Thymus (tissue), 11 donors: ENCODE measurements at regions not wholly inside any gene's neighbourhood (a gene's known extent, or its start where the extent isn't known, plus 50 kb on each side); places are given as distances from the start of the nearest gene placed in this dataset.
"Not testable (repeated sequence)": the region's sequence is repeated elsewhere in the genome, so short reads cannot be mapped to it uniquely, and the experiment has no call there.

Experiments
- DNase-seq, 9 donors: peaks; one replicate each; pipeline ENCODE4 v3.0.0-alpha.2; 2013; ENCODE audit warnings: low spot score in 9 of 9, low read depth in 6 of 9, missing footprints in 1 of 9
- H3K27ac ChIP-seq, 2 donors: one replicate each; pipeline ENCODE4 v1.5.1; 2013; ENCODE audit warnings: control low read depth in 1 of 2, low read depth in 1 of 2, low read length in 1 of 2, mild to moderate bottlenecking in 1 of 2, moderate library complexity in 1 of 2
- H3K27me3 ChIP-seq, 2 donors: one replicate each; pipeline ENCODE4 v1.5.1; 2013; ENCODE audit warnings: low read length in 1 of 2; ENCODE audit not compliant: control insufficient read depth in 2 of 2, insufficient read depth in 1 of 2
- H3K36me3 ChIP-seq, 2 donors: one replicate each; pipeline ENCODE4 v1.5.1; 2013; ENCODE audit warnings: low read length in 1 of 2, mild to moderate bottlenecking in 1 of 2, moderate library complexity in 1 of 2; ENCODE audit not compliant: control insufficient read depth in 2 of 2, insufficient read depth in 2 of 2
- H3K4me1 ChIP-seq, 2 donors: one replicate each; pipeline ENCODE4 v1.5.1; 2013; ENCODE audit warnings: low read length in 2 of 2; ENCODE audit not compliant: control insufficient read depth in 2 of 2, insufficient read depth in 2 of 2
- H3K4me3 ChIP-seq, 2 donors: one replicate each; pipeline ENCODE4 v1.5.1; 2013; ENCODE audit warnings: low read length in 2 of 2, control low read depth in 1 of 2, mild to moderate bottlenecking in 1 of 2
- H3K9me3 ChIP-seq, 2 donors: one replicate each; pipeline ENCODE4 v1.5.1; 2013; ENCODE audit warnings: low read length in 1 of 2, mild to moderate bottlenecking in 1 of 2; ENCODE audit not compliant: control insufficient read depth in 2 of 2, insufficient read depth in 1 of 2
- WGBS: extraction: QIAGEN DNeasy Blood & Tissue Kit; methylation state at CpG from one replicate; pipeline ENCODE4 v1.1.7; 2013; 5-methylcytosine and 5-hydroxymethylcytosine counted together
- donor health status: healthy.

DNA sequence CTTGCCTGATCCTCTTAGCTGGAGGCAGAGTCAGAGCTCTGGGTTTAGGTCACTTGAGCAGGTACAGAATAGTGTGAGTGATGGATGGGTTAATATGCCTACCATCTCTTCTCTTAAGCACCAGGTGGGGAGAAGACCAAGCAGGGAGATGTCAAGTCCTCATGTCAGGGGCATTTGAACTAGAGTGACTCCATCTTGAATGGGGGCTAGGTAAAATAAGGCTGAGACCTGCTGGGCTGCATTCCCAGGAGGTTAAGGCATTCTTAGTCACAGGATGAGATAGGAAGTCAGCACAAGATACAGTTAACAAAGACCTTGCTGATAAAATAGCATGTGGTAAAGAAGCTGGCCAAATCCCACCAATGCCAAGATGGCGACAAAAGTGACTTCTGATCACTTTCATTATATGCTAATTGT, 77.4 kb upstream of the BTG3 start:
- Histone ChIP-seq H3K4me1 (peaks cover 0 to 4% of the 10 kb centered on the region in 2 donors), H3K36me3 (no peaks in the 10 kb centered on the region), H3K27ac (peak overlapping the region; percentile 1 to 44), H3K4me3 (no peak overlapping the region), H3K27me3 (no peaks in the 10 kb centered on the region), H3K9me3 (peaks cover 0 to 6% of the 10 kb centered on the region in 2 donors)
- 93% methylated on average over 1 of the region's 1 CpG for WGBS
- DNase-seq = no peak

- WGBS = 80% methylated on average over 13 of the region's 13 CpGs
- Histone ChIP-seq H3K9me3 (peaks cover 0 to 6% of the 10 kb centered on the region in 2 donors), H3K27me3 (no peaks in the 10 kb centered on the region), H3K4me3 (no peak overlapping the region), H3K27ac (peak overlapping the region; percentile 1 to 62), H3K4me1 (peaks cover 0 to 4% of the 10 kb centered on the region in 2 donors), H3K36me3 (no peaks in the 10 kb centered on the region)
- no peak for DNase-seq
These were observed 76.5 kb upstream of the BTG3 start for GRCh38 chr21:17688912-17689874.

DNA sequence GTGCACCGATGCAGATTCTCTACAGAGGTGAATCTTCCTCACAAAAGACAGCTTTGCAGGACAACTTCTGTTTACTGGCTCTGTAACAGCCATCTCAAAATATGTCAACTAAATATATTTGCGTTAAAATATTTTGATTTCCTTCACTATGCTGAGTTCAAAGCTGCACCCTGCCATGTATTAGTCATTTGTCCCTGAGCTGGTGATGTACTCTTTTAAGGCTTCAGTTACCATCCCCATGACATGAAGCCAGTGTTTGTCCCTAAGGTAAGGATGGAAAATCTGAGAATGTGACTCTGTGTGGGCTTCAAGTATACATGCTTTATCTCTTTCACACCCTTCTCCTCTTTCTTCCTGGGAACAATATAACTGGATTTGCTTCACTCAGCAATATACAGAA, 70.2 kb upstream of the BTG3 start:
- Histone ChIP-seq H3K27ac (no peak overlapping the region), H3K27me3 (no peaks in the 10 kb centered on the region), H3K4me1 (no peaks in the 10 kb centered on the region), H3K9me3 (no peaks in the 10 kb centered on the region), H3K36me3 (no peaks in the 10 kb centered on the region), H3K4me3 (no peak overlapping the region)
- no peak for DNase-seq
- WGBS = 98% methylated on average over 2 of the region's 2 CpGs

DNA sequence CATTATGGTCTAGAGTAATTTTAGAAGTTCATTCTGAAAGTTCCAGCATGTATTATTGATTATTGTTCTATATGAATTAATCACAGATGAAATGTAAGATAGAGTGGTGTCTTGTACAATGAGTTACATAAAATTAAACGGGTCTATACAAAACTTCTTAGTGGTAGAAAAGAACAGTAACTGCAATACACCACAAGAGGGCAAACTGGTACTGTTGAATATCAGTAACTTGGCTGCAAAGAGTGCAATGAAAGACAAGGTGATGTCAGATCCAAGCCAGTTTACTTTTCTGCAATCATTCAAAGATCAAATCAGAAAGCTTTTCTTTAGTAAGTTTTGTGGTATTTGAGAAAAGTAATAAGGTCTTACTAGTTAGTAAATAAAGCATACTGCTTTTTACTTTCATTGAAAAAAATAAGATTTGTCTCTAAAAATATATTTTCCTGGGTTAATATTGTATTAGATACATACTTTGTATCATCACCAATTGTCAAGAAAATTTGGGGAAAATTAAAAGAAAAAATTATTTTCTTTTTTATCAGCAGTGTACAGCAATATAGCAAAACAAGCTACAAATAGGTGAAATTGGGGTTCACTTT, 66.4 kb upstream of the BTG3 start:
- H3K4me1 ChIP-seq = no peaks in the 10 kb centered on the region
- peak; percentile 6 to 64 (median 38) for DNase-seq
- no peak overlapping the region for H3K27ac ChIP-seq
- H3K27me3 ChIP-seq = no peaks in the 10 kb centered on the region
- no peaks in the 10 kb centered on the region for H3K36me3 ChIP-seq
- no peak overlapping the region for H3K4me3 ChIP-seq
- WGBS = 2% methylated on average over 1 of the region's 1 CpG
- H3K9me3 ChIP-seq = no peaks in the 10 kb centered on the region

- H3K4me1 ChIP-seq, H3K27ac ChIP-seq, H3K9me3 ChIP-seq, DNase-seq, H3K36me3 ChIP-seq, H3K4me3 ChIP-seq, H3K27me3 ChIP-seq: not testable (repeated sequence)
- WGBS = 93% methylated on average over 11 of the region's 11 CpGs
These were observed 64.2 kb upstream of the BTG3 start for GRCh38 chr21:17676930-17677329.

DNA sequence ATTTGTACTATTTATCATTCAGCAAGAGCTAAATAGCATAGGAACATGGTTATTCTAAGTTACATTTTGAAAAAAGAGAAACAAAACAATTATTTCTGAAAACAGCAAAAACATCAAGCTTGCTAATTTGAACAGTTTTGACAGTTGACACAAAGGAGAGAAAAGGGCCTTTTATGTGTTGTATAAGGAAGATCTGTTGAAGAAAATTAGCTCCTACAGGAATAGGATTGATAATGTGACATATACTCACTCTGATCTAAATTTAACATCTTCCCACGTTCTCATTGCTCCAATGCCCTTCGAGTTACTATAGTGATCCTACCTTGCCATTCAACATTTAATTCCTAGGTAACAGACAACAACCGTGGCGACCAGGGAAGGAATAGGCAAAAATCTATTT, 61.4 kb upstream of the BTG3 start:
- DNase-seq = no peak
- no peaks in the 10 kb centered on the region for H3K9me3 ChIP-seq
- H3K4me1 ChIP-seq = no peaks in the 10 kb centered on the region
- no peak overlapping the region for H3K4me3 ChIP-seq
- no peak overlapping the region for H3K27ac ChIP-seq
- no peaks in the 10 kb centered on the region for H3K27me3 ChIP-seq
- H3K36me3 ChIP-seq = no peaks in the 10 kb centered on the region
- 92% methylated on average over 4 of the region's 4 CpGs for WGBS

- Histone ChIP-seq H3K4me1 (no peaks in the 10 kb centered on the region), H3K4me3 (no peak overlapping the region), H3K9me3 (no peaks in the 10 kb centered on the region), H3K36me3 (no peaks in the 10 kb centered on the region), H3K27ac (no peak overlapping the region), H3K27me3 (no peaks in the 10 kb centered on the region)
- DNase-seq = no peak
- 77% methylated on average over 11 of the region's 11 CpGs for WGBS
These were observed 60.7 kb upstream of the BTG3 start for GRCh38 chr21:17673261-17674020.

DNA sequence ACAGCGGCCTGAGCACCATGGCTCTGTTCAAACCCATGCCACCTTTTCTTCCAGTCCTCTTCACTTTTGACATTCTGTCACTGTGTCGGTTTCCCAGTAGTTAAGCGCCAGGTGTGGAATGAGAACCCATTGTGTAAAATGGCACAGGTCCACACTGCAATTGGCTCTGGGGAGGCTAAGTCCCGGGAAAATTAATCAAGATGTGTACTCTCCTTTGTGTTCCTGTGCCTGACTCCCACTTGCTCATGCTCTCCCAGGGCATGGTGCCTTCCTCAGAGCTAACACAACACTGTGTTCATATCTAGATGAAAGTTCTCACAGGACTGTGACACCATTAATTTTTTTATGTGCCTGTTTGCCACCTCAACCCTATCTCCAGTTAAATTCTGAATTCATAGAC, 59.0 kb upstream of the BTG3 start:
- H3K4me3 ChIP-seq = no peak overlapping the region
- 72% methylated on average over 4 of the region's 4 CpGs for WGBS
- no peak overlapping the region for H3K27ac ChIP-seq
- no peaks in the 10 kb centered on the region for H3K27me3 ChIP-seq
- H3K9me3 ChIP-seq = no peaks in the 10 kb centered on the region
- no peaks in the 10 kb centered on the region for H3K4me1 ChIP-seq
- no peak for DNase-seq
- H3K36me3 ChIP-seq = no peaks in the 10 kb centered on the region
